Brain microvascular endothelial cell (primary cell): ENCODE measurements at regions not wholly inside any gene's neighbourhood (a gene's known extent, or its start where the extent isn't known, plus 50 kb on each side); places are given as distances from the start of the nearest gene placed in this dataset.
"Not testable (repeated sequence)": the region's sequence is repeated elsewhere in the genome, so short reads cannot be mapped to it uniquely, and the experiment has no call there.

Experiments used
- DNase-seq: peaks from one replicate; pipeline ENCODE4 v3.0.0-alpha.2; 2020
- H3K27ac ChIP-seq: fragments of 250-450 bp; sonication (Bioruptor Pico); 2 replicates; pipeline ENCODE4 v1.5.1; 2020; ENCODE audit warnings: mild to moderate bottlenecking, moderate library complexity
- H3K27me3 ChIP-seq: fragments of 250-450 bp; sonication (Bioruptor Pico); replicated peaks from 2 replicates; pipeline ENCODE4 v1.5.1; 2020; ENCODE audit warnings: mild to moderate bottlenecking
- H3K36me3 ChIP-seq: fragments of 250-450 bp; sonication (Bioruptor Pico); replicated peaks from 2 replicates; pipeline ENCODE4 v1.5.1; 2020; ENCODE audit warnings: mild to moderate bottlenecking
- H3K4me3 ChIP-seq: 2 replicates; pipeline ENCODE4 v1.5.1; 2011; ENCODE audit warnings: low read depth, mild to moderate bottlenecking, control low read depth, low read length, moderate library complexity
- CTCF ChIP-seq: IDR thresholded peaks from 2 replicates; pipeline ENCODE4 v1.5.1; 2011; ENCODE audit warnings: low read depth, mild to moderate bottlenecking, moderate library complexity, low read length, control low read depth, inconsistent platforms; ENCODE audit errors: missing control alignments
- in situ Hi-C: cut with HindIII; loops from 2 replicates; pipeline ENCODE4 v1.10.0; 2017; ENCODE audit warnings: low sequenced_read_pairs, low pct_ligation_motif_present

DNA sequence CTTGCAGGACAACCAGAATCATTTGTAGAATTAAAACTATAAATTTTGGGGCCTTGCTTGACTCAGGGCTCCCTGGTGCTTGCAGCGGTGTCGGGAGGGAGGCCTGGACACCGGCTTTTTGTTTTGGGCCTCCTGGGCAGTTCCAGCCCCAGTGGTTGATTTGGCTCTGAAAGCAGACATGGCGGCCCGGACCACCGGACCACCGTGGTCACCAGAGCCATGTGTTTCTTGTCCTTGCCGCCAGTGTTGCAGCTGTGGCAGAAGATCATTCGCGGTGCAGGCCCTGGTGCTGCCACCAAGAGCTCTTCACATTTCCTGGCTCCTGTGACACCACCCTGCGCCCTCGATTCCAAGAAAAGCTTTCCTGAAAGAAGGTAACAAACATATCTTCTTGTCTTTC lies 484.8 kb downstream of the BRINP3 start:
- in situ Hi-C loops: no loop called here
- Histone ChIP-seq H3K36me3 (no peaks in the 10 kb centered on the region), H3K4me3 (no peak overlapping the region), H3K27me3 (no peaks in the 10 kb centered on the region), H3K27ac (no peak overlapping the region)
- no peak for TF ChIP-seq CTCF
- DNase-seq: no peak

DNA sequence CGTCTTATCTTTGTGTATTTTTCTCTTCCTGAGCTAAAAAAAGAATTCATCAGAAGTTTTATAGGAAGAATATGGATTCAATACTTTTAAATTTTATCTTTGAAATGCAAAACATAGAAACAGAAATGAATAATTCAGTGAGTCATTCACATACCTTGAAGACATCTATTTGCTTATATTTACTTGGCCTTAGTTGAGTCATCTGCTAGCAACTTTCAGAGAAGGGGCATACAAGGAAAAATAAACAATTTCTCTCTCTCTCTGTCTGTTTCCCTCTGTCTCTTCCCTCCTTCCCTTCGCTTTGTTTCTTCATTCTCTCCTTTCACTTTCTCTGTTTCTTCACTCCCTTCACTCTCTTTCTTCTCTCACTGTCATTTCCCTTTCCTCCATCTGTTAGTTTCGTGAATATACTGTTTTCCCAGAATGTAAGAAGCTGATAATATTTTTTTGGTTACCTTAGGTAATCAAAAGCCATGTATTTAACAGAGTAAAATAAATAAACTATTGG lies 477.2 kb downstream of the BRINP3 start:
- in situ Hi-C loops: no loop called here
- Histone ChIP-seq H3K4me3 (no peak overlapping the region), H3K36me3 (no peaks in the 10 kb centered on the region), H3K27me3 (no peaks in the 10 kb centered on the region), H3K27ac (no peak overlapping the region)
- TF ChIP-seq CTCF: no peak
- DNase-seq: no peak

DNA sequence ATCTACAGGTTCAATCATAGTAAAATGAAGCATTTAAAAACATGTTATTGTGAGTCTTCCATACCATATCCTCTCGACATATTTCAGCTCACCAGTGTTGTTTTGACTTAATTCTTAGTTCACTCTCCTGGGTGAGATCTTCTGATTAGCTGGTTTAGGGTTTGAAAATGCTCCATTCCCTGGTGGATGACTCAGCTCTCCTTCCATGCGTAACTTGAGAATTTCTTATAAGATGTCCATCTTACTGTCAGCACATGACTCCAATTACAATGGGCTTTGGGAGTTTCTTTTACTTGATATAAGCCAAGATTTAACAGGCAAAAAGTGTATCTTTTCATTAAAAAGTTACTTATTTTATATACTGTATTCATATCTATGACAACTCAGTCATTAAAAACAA lies 476.5 kb downstream of the BRINP3 start:
- in situ Hi-C loops: no loop called here
- Histone ChIP-seq H3K36me3 (no peaks in the 10 kb centered on the region), H3K4me3 (no peak overlapping the region), H3K27ac (no peak overlapping the region), H3K27me3 (no peaks in the 10 kb centered on the region)
- DNase-seq: no peak
- no peak for TF ChIP-seq CTCF

DNA sequence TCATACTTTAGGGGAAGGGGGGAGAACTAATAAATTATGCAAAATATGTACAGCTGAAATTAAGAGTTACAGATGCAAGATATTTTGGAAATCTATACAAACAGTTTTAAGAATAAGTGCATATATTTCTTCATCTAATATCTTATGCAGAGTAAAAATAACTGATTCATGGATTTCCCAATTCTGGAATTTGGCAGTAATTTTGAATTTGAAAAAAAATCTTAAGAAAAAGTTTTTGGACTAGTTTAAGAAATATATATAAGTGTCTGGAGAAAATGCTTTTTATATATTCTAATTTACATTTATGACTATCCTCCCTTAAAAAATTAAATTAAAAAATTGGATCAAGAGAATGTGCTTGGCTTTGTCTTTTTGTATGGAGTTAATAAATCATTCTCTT lies 474.3 kb downstream of the BRINP3 start:
- no peak for TF ChIP-seq CTCF
- no peak overlapping the region for H3K27ac ChIP-seq
- H3K4me3 ChIP-seq: no peak overlapping the region
- in situ Hi-C loops: no loop called here
- no peaks in the 10 kb centered on the region for H3K36me3 ChIP-seq
- no peak for DNase-seq
- H3K27me3 ChIP-seq: no peaks in the 10 kb centered on the region

- Histone ChIP-seq H3K4me3 (no peak overlapping the region), H3K27ac (no peak overlapping the region), H3K27me3 (no peaks in the 10 kb centered on the region), H3K36me3 (no peaks in the 10 kb centered on the region)
- in situ Hi-C loops: no loop called here
- no peak for TF ChIP-seq CTCF
- no peak for DNase-seq
These were observed 466.1 kb downstream of the BRINP3 start for GRCh38 chr1:190011585-190011984.

DNA sequence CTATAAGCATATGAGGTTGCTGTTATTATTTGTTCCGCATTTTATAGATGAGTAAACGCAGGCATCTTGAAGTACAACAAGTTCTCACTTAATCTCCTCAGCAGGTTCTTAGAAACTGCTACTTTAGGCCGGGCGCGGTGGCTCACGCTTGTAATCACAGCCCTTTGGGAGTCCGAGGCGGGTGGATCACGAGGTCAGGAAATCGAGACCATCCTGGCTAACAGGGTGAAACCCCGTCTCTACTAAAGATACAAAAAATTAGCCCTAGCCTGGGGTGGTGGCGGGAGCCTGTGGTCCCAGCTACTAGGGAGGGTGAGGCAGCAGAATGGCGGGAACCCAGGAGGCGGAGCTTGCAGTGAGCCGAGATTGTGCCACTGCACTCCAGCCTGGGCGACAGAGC lies 458.5 kb downstream of the BRINP3 start:
- H3K27me3 ChIP-seq, DNase-seq, H3K4me3 ChIP-seq, H3K36me3 ChIP-seq, in situ Hi-C loops, H3K27ac ChIP-seq: not testable (repeated sequence)
